CD14-positive monocyte (primary cell): ENCODE measurements at regions not wholly inside any gene's neighbourhood (a gene's known extent, or its start where the extent isn't known, plus 50 kb on each side); places are given as distances from the start of the nearest gene placed in this dataset.

Experiments
- DNase-seq, 3 donors: peaks; one replicate each; pipeline ENCODE4 v3.0.0-alpha.2; 2011 to 2022
- H2AFZ ChIP-seq: 2 replicates; pipeline ENCODE4 v1.6.0; 2012; ENCODE audit warnings: mild to moderate bottlenecking, low read depth, low read length, inconsistent platforms; ENCODE audit not compliant: insufficient read depth, poor library complexity, severe bottlenecking
- H3K27ac ChIP-seq, 2 donors: 1 replicate in 1 of 2; 2 replicates in 1 of 2; pipeline ENCODE4 v1.5.1; 2012 to 2013; ENCODE audit warnings: low read length in 2 of 2, control low read depth in 1 of 2, inconsistent platforms in 1 of 2, low read depth in 1 of 2, mild to moderate bottlenecking in 1 of 2
- H3K27me3 ChIP-seq, 2 donors: one replicate each; pipeline versions ENCODE4 v1.6.0 to v1.6.1; 2011 to 2013; ENCODE audit warnings: low read length in 2 of 2; ENCODE audit not compliant: control insufficient read depth in 2 of 2, insufficient read depth in 2 of 2
- H3K36me3 ChIP-seq, 2 donors: replicated peaks in 1 of 2; 1 replicate in 1 of 2; 2 replicates in 1 of 2; pipeline versions ENCODE4 v1.5.1 to v1.6.1; 2012 to 2013; ENCODE audit warnings: low read length in 2 of 2, control low read depth in 1 of 2, inconsistent platforms in 1 of 2, mild to moderate bottlenecking in 1 of 2; ENCODE audit not compliant: insufficient read depth in 2 of 2, control insufficient read depth in 1 of 2
- H3K4me1 ChIP-seq, 2 donors: 1 replicate in 1 of 2; 2 replicates in 1 of 2; pipeline versions ENCODE4 v1.5.1 to v1.6.1; 2012 to 2013; ENCODE audit warnings: low read length in 2 of 2, control low read depth in 1 of 2, inconsistent platforms in 1 of 2, mild to moderate bottlenecking in 1 of 2, moderate library complexity in 1 of 2; ENCODE audit not compliant: insufficient read depth in 2 of 2, control insufficient read depth in 1 of 2
- H3K4me2 ChIP-seq: replicated peaks from 2 replicates; pipeline ENCODE3; 2012; ENCODE audit warnings: low read length, moderate library complexity, mild to moderate bottlenecking; ENCODE audit not compliant: poor library complexity, severe bottlenecking; ENCODE audit errors: extremely low read depth
- H3K4me3 ChIP-seq, 3 experiments: fragments of 200-600 bp in 1 of 3; sonication (generic) in 1 of 3; replicated peaks in 1 of 3; 1 replicate in 2 of 3; 2 replicates in 1 of 3; pipeline ENCODE4 v1.5.1; 2011 to 2013; ENCODE audit warnings: low read length in 3 of 3, mild to moderate bottlenecking in 3 of 3, control low read depth in 2 of 3, low read depth in 2 of 3, inconsistent platforms in 1 of 3, moderate library complexity in 1 of 3
- H3K79me2 ChIP-seq: 2 replicates; pipeline ENCODE4 v1.6.0; 2012; ENCODE audit warnings: mild to moderate bottlenecking, control low read depth, inconsistent platforms, low read length, moderate library complexity; ENCODE audit not compliant: insufficient read depth
- H3K9ac ChIP-seq: 2 replicates; pipeline ENCODE4 v1.6.0; 2017; ENCODE audit warnings: low read length, mild to moderate bottlenecking; ENCODE audit not compliant: insufficient read depth, poor library complexity, severe bottlenecking
- H3K9me3 ChIP-seq, 2 donors: replicated peaks in 1 of 2; 1 replicate in 1 of 2; 2 replicates in 1 of 2; pipeline versions ENCODE4 v1.5.1 to v1.6.1; 2012 to 2013; ENCODE audit warnings: low read length in 2 of 2, control low read depth in 1 of 2; ENCODE audit not compliant: control insufficient read depth in 1 of 2, insufficient read depth in 1 of 2
- H4K20me1 ChIP-seq: 2 replicates; pipeline ENCODE4 v1.6.0; 2012; ENCODE audit warnings: mild to moderate bottlenecking, low read length, control low read depth, moderate library complexity; ENCODE audit not compliant: insufficient read depth
- H3K27ac Mint-ChIP-seq, 7 donors: one replicate each; pipeline ENCODE4 v1.8.0; 2020; ENCODE audit warnings: mild to moderate bottlenecking in 7 of 7, mixed read lengths in 7 of 7, moderate library complexity in 6 of 7, inconsistent platforms in 2 of 7
- H3K27me3 Mint-ChIP-seq, 3 donors: one replicate each; pipeline ENCODE4 v1.8.0; 2021 to 2022; ENCODE audit warnings: low read depth in 3 of 3, mild to moderate bottlenecking in 3 of 3, mixed read lengths in 3 of 3, moderate library complexity in 3 of 3, inconsistent platforms in 1 of 3
- H3K36me3 Mint-ChIP-seq, 2 donors: one replicate each; pipeline ENCODE4 v1.8.0; 2020; ENCODE audit warnings: mixed read lengths in 2 of 2, inconsistent platforms in 1 of 2, mild to moderate bottlenecking in 1 of 2
- H3K4me1 Mint-ChIP-seq: one replicate; pipeline ENCODE4 v1.8.0; 2020; ENCODE audit warnings: mild to moderate bottlenecking, mixed read lengths
- H3K4me3 Mint-ChIP-seq, 2 donors: one replicate each; pipeline ENCODE4 v1.8.0; 2020; ENCODE audit warnings: mild to moderate bottlenecking in 2 of 2, mixed read lengths in 2 of 2, moderate library complexity in 1 of 2
- H3K9me3 Mint-ChIP-seq, 7 donors: one replicate each; pipeline ENCODE4 v1.8.0; 2020 to 2022; ENCODE audit warnings: mixed read lengths in 7 of 7, mild to moderate bottlenecking in 6 of 7, moderate library complexity in 6 of 7, inconsistent platforms in 2 of 7
- WGBS: methylation state at CpG from one replicate; pipeline ENCODE4 v1.1.5; 2013; ENCODE audit warnings: missing lambda C conversion rate; ENCODE audit not compliant: insufficient coverage; 5-methylcytosine and 5-hydroxymethylcytosine counted together
- intact Hi-C, 2 donors: fragments of 100-400 bp; cut with micrococcal nuclease; formaldehyde crosslinking; loops; one replicate each; pipeline versions ENCODE4 v1.15.0 to v1.15.1; 2023
- TF ChIP-seq, protein P1 (sequence below): fragments of 200-600 bp; IDR thresholded peaks from one replicate; pipeline ENCODE4 v1.8.0; 2022; ENCODE audit warnings: antibody characterized with exemption, mild to moderate bottlenecking

DNA sequence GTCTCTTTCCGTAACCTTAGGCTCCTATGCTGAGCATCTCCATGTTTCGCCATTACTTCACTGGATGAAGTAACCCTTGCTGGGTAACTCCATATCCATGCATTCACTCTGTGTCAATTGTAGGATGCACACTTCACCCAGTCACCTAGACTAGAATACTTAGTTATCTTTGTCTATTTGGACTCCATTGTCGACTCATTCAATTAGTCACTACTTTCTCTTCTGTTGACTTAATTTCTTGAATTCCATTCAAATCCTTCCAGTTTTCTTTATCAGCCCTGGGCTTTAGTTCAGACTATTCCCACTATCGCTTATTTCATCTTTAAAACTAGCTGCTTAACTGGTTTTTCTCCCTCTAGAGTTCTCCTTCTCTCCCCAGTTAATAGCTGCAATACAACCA, 111.3 kb upstream of the TNS3 start:
- Histone ChIP-seq H3K9me3 (no peaks in the 10 kb centered on the region), H4K20me1 (no peaks in the 10 kb centered on the region), H3K36me3 (no peaks in the 10 kb centered on the region), H3K9ac (no peak overlapping the region), H3K4me1 (no peaks in the 10 kb centered on the region), H2AFZ (no peak overlapping the region), H3K4me2 (no peak overlapping the region), H3K4me3 (no peak overlapping the region), H3K27ac (no peak overlapping the region), H3K27me3 (no peaks in the 10 kb centered on the region), H3K79me2 (no peaks in the 10 kb centered on the region)
- 100% methylated on average over 3 of the region's 4 CpGs for WGBS
- no peaks in the 10 kb centered on the region for H3K36me3 Mint-ChIP-seq
- H3K27ac Mint-ChIP-seq, result no peak overlapping the region
- TF ChIP-seq, protein P1, sequence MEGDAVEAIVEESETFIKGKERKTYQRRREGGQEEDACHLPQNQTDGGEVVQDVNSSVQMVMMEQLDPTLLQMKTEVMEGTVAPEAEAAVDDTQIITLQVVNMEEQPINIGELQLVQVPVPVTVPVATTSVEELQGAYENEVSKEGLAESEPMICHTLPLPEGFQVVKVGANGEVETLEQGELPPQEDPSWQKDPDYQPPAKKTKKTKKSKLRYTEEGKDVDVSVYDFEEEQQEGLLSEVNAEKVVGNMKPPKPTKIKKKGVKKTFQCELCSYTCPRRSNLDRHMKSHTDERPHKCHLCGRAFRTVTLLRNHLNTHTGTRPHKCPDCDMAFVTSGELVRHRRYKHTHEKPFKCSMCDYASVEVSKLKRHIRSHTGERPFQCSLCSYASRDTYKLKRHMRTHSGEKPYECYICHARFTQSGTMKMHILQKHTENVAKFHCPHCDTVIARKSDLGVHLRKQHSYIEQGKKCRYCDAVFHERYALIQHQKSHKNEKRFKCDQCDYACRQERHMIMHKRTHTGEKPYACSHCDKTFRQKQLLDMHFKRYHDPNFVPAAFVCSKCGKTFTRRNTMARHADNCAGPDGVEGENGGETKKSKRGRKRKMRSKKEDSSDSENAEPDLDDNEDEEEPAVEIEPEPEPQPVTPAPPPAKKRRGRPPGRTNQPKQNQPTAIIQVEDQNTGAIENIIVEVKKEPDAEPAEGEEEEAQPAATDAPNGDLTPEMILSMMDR, result no peak
- DNase-seq, result no peak
- H3K9me3 Mint-ChIP-seq, result peaks cover 0 to 2% (median 0%) of the 10 kb centered on the region in 7 donors
- H3K4me1 Mint-ChIP-seq, result no peaks in the 10 kb centered on the region
- H3K27me3 Mint-ChIP-seq, result peaks cover 0 to 9% (median 4%) of the 10 kb centered on the region in 3 donors
- intact Hi-C loops, result loop anchor here in 1 of 2 donors (10.0 kb wide), 1 partner anchor 48 kb away; no protein-coding TSS in a partner anchor
- no peak overlapping the region for H3K4me3 Mint-ChIP-seq

DNA sequence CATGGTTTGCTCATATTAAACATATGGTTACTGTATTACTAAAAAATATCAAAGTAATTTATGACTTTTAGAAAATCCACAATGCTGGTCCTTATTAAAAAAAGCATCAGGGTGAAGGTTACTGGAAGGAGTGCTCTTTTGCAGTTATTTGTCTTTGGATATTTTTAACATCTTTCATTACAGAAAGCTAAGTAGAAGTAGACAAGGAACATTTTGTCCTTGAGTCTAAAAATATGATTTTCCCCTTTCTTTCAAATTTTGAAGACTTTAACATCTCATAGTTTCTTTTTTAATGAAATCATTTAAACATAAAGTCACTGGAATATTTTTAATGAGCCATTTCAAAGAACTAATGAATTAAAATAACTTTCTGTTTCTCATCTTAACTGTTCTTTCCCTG, 110.1 kb upstream of the TNS3 start:
- H3K36me3 ChIP-seq, result no peaks in the 10 kb centered on the region
- H2AFZ ChIP-seq, result no peak overlapping the region
- H3K9ac ChIP-seq, result no peak overlapping the region
- no peaks in the 10 kb centered on the region for H3K79me2 ChIP-seq
- Mint-ChIP-seq H3K9me3 (peaks cover 0 to 2% (median 0%) of the 10 kb centered on the region in 7 donors), H3K27ac (no peak overlapping the region), H3K36me3 (no peaks in the 10 kb centered on the region), H3K27me3 (peaks cover 0 to 7% (median 4%) of the 10 kb centered on the region in 3 donors), H3K4me3 (no peak overlapping the region), H3K4me1 (no peaks in the 10 kb centered on the region)
- no peak for DNase-seq
- H3K4me1 ChIP-seq, result no peaks in the 10 kb centered on the region
- H3K27ac ChIP-seq, result no peak overlapping the region
- intact Hi-C loops, result loop anchor here in 1 of 2 donors (10.0 kb wide), 1 partner anchor 47 kb away; no protein-coding TSS in a partner anchor
- no peaks in the 10 kb centered on the region for H3K27me3 ChIP-seq
- H4K20me1 ChIP-seq, result no peaks in the 10 kb centered on the region
- TF ChIP-seq, protein P1, result no peak
- H3K9me3 ChIP-seq, result no peaks in the 10 kb centered on the region
- no peak overlapping the region for H3K4me2 ChIP-seq
- no peak overlapping the region for H3K4me3 ChIP-seq
